H1 (cell line): ENCODE measurements at regions not wholly inside any gene's neighbourhood (a gene's known extent, or its start where the extent isn't known, plus 50 kb on each side); places are given as distances from the start of the nearest gene placed in this dataset.

Source experiments
- BACH1 ChIP-seq: IDR thresholded peaks from 2 replicates; pipeline ENCODE4 v1.6.1; 2012; ENCODE audit warnings: low read length, improper control_type of control experiment
- EP300 ChIP-seq, 2 experiments: IDR thresholded peaks; 1 replicate in 1 of 2; 2 replicates in 1 of 2; pipeline ENCODE4 v1.6.1; 2011 to 2012; ENCODE audit warnings: low read depth in 2 of 2, low read length in 2 of 2, mild to moderate bottlenecking in 2 of 2, borderline replicate concordance in 1 of 2, inconsistent platforms in 1 of 2, moderate library complexity in 1 of 2
- SAP30 ChIP-seq: fragments of 300-600 bp; sonication (generic); IDR thresholded peaks from 2 replicates; pipeline ENCODE4 v1.7.1; 2012; ENCODE audit warnings: low read length, moderate library complexity, mild to moderate bottlenecking, inconsistent platforms; ENCODE audit not compliant: insufficient read depth, insufficient replicate concordance
- SIN3A ChIP-seq, 2 experiments: IDR thresholded peaks in 1 of 2; conservative IDR thresholded peaks in 1 of 2; 2 replicates each; pipeline ENCODE4 v1.6.1; 2011 to 2012; ENCODE audit warnings: low read length in 2 of 2, improper control_type of control experiment in 1 of 2, low read depth in 1 of 2, mild to moderate bottlenecking in 1 of 2
- SP1 ChIP-seq: IDR thresholded peaks from 2 replicates; pipeline ENCODE4 v1.6.1; 2011; ENCODE audit warnings: low read depth, low read length
- TBP ChIP-seq: IDR thresholded peaks from 2 replicates; pipeline ENCODE4 v1.6.1; 2011; ENCODE audit warnings: low read depth, low read length, improper control_type of control experiment
- TF ChIP-seq, protein P1 (sequence below): IDR thresholded peaks from 2 replicates; pipeline ENCODE4 v1.6.1; 2012; ENCODE audit warnings: low read length, inconsistent platforms
- TF ChIP-seq, protein P2 (sequence below): IDR thresholded peaks from 2 replicates; pipeline ENCODE4 v1.6.1; 2012; ENCODE audit warnings: inconsistent platforms

DNA sequence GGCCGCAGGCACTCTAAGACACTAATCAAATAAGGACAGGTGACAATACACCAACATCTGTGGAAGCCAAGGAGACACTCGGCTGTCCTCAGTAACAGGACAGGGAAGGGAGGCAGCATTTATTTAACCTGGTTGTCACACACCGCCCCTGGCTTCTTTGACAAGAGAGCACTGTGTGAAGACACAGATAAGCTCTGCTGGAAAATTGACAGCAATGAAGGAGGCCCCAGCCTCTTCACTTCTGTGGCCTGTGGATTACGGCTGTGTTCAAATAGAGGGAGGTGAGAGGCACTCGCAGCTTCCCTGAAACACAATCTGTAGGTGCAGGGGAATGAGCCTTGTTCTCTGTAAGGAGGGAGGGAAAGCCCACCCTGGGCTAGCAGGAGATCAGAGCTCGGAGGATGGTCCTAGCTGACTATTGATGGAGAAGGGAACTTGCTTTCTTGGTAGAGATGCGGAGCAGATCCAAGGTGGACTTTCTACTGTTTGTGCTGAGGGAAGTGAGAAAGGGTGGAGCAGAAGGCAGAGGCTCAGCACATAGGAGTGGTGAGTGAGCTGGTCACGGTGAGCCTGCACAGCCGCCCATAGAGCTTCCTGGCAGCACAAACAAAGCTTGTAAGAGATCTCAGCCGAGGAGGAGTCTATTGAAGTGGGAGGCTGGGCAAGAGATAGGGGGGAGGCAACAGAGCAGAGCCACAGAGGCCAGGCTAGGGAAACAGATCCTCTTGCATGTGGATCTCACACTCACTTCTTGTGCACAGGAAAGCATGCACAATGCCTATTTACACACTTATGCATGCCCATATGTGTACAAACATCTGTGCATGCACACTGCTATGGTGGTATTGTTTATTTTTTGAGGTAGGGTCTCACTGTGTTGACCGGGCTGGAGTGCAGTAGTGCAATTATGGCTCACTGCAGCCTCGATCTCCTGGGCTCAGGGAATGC is 114.6 kb upstream of the THY1 start (continued):
- TF ChIP-seq SAP30 (no peak), BACH1 (no peak), EP300 (IDR thresholded peaks at IDR 0.05; ENCODE audit: borderline replicate concordance in 1 of 2, low read depth in 2 of 2, low read length in 2 of 2) (no peak), TBP (no peak), SIN3A (conservative IDR thresholded peaks at IDR 0.05 in 1 of 2, IDR thresholded peaks at IDR 0.05 in 1 of 2; ENCODE audit: low read depth in 1 of 2, low read length in 2 of 2) (no peak), SP1 (no peak)
- TF ChIP-seq, protein P1, sequence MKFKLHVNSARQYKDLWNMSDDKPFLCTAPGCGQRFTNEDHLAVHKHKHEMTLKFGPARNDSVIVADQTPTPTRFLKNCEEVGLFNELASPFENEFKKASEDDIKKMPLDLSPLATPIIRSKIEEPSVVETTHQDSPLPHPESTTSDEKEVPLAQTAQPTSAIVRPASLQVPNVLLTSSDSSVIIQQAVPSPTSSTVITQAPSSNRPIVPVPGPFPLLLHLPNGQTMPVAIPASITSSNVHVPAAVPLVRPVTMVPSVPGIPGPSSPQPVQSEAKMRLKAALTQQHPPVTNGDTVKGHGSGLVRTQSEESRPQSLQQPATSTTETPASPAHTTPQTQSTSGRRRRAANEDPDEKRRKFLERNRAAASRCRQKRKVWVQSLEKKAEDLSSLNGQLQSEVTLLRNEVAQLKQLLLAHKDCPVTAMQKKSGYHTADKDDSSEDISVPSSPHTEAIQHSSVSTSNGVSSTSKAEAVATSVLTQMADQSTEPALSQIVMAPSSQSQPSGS = no peak
- TF ChIP-seq, protein P2, sequence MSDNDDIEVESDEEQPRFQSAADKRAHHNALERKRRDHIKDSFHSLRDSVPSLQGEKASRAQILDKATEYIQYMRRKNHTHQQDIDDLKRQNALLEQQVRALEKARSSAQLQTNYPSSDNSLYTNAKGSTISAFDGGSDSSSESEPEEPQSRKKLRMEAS = no peak
